Panc1 (cell line): ENCODE measurements at regions not wholly inside any gene's neighbourhood (a gene's known extent, or its start where the extent isn't known, plus 50 kb on each side); places are given as distances from the start of the nearest gene placed in this dataset.
A peak's percentile ranks its signal among the peaks of the same experiment; 100 is the strongest.

ENCODE experiments used
- ATAC-seq: fragments of 200-7000 bp; cut with Tn5 transposase; 2 replicates; pipeline ENCODE4 v1.9.1; 2020; ENCODE audit warnings: mild to moderate bottlenecking, moderate library complexity
- BruUV-seq: library from RNA; stranded (reverse); fragments of 400-500 nt; replicated peaks from 2 replicates; lab custom pipeline; 2021; lab: Mats Ljungman, UMichigan
- CTCF ChIA-PET: fragments of 300-600 bp; sonication (Branson Sonifier 250); formaldehyde crosslinking; loops from one replicate; lab custom pipeline; 2022; ENCODE audit warnings: antibody characterized with exemption; lab: Charles Lee
- POLR2A ChIA-PET: fragments of 300-600 bp; sonication (Branson Sonifier 250); formaldehyde crosslinking; loops from one replicate; lab custom pipeline; 2022; ENCODE audit warnings: antibody characterized with exemption; lab: Charles Lee
- DNase-seq: peaks from one replicate; pipeline ENCODE4 v3.0.0-alpha.2; 2010; ENCODE audit warnings: low read depth, low spot score
- H3K27ac ChIP-seq: 2 replicates; pipeline ENCODE4 v1.5.1; 2011; ENCODE audit warnings: mild to moderate bottlenecking, low read length, inconsistent platforms
- H3K27me3 ChIP-seq: fragments of 200-500 bp; sonication (Bioruptor generic); 2 replicates; pipeline ENCODE4 v1.6.0; 2014; ENCODE audit warnings: low read length, inconsistent platforms; ENCODE audit not compliant: control insufficient read depth, insufficient read depth
- H3K36me3 ChIP-seq: fragments of 200-500 bp; sonication (Bioruptor generic); 2 replicates; pipeline ENCODE4 v1.5.1; 2014; ENCODE audit warnings: inconsistent platforms, mild to moderate bottlenecking, low read length, moderate library complexity; ENCODE audit not compliant: control insufficient read depth, insufficient read depth
- H3K4me1 ChIP-seq: 2 replicates; pipeline ENCODE4 v1.5.1; 2011; ENCODE audit warnings: inconsistent platforms, mild to moderate bottlenecking, low read length, moderate library complexity; ENCODE audit not compliant: control insufficient read depth, insufficient read depth
- H3K4me3 ChIP-seq, 2 experiments: 2 replicates each; pipeline ENCODE4 v1.5.1; 2011 to 2012; ENCODE audit warnings: low read depth in 2 of 2, low read length in 2 of 2, mild to moderate bottlenecking in 2 of 2, inconsistent platforms in 1 of 2, moderate library complexity in 1 of 2
- H3K9me3 ChIP-seq: fragments of 200-500 bp; sonication (Bioruptor generic); 2 replicates; pipeline ENCODE4 v1.5.1; 2014; ENCODE audit warnings: low read depth, mild to moderate bottlenecking, inconsistent platforms, low read length, moderate library complexity; ENCODE audit not compliant: control insufficient read depth, insufficient read depth
- POLR2AphosphoS5 ChIP-seq: IDR thresholded peaks from 2 replicates; pipeline ENCODE4 v1.6.1; 2012; ENCODE audit warnings: mild to moderate bottlenecking, low read depth, low read length, moderate library complexity
- SIN3A ChIP-seq: IDR thresholded peaks from 2 replicates; pipeline ENCODE4 v1.6.1; 2012; ENCODE audit warnings: low read depth, mild to moderate bottlenecking, low read length, moderate library complexity, borderline replicate concordance; ENCODE audit not compliant: insufficient read depth
- TCF7L2 ChIP-seq: IDR thresholded peaks from 2 replicates; pipeline ENCODE4 v1.6.1; 2011; ENCODE audit warnings: mild to moderate bottlenecking, low read depth, low read length, inconsistent platforms
- in situ Hi-C: cut with HindIII; loops from 2 replicates; pipeline ENCODE4 v1.10.0; 2016; ENCODE audit warnings: low sequenced_read_pairs, low pct_unique_long_range_greater_than_20kb
- intact Hi-C: fragments of 100-400 bp; cut with micrococcal nuclease; formaldehyde crosslinking; loops from one replicate; pipeline ENCODE4 v1.10.0; 2022; ENCODE audit not compliant: unreplicated experiment
- TF ChIP-seq, protein P1 (sequence below), 2 experiments: IDR thresholded peaks; 2 replicates each; pipeline ENCODE4 v1.6.1; 2011 to 2012; ENCODE audit warnings: low read depth in 2 of 2, control low read depth in 1 of 2, low read length in 1 of 2, mild to moderate bottlenecking in 1 of 2, moderate library complexity in 1 of 2; ENCODE audit not compliant: insufficient read depth in 1 of 2
- TF ChIP-seq, protein P2 (sequence below): fragments of 450-650 bp; IDR thresholded peaks from 2 replicates; pipeline ENCODE4 v1.5.1; 2017; ENCODE audit warnings: mild to moderate bottlenecking

DNA sequence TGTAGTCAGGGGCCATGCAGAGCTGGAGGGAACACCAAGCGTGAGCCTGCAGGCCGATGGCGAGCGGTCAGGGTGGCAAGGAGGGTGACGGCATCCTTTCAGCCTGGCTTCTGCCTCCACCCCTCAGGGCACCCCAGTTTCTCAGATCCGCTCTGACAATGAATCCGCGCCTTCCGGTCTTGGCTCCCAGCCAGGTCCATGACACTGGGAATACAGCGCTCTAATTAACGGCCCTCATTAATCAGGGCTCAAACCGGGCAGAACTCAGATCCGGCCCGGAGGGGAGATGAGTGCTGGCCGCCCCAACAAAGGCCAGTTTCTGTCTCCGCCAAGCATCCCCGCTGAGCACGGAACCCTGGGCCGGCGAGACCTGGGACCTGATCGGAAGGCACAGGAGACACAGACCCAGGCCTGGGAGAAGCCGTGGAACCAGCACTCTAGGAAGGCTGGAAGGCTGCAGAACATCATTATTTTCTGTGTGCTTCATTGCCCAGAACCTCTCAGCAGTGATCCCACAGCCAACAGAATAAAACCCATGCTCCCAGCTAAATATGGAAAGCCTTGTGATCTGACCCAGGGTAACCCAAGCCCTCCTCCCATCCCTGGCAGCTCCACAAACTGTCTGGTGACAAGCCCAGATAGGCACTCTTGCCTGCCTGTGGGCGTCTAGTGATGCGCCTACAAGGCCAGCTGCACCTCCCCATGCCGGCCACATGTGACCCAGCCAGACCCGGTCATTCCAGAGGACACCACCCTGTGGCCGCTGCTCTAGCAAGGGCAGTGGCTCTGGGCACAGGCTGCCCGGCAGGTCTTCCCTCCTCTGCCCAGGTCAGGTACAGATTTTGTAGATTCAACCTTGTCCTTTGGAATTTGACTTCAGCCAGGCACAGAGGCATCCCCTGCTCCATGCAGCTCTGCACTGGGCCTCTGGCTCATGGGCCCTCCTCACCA is 438.7 kb upstream of the MYT1L start:
- no peak overlapping the region for H3K27ac ChIP-seq
- intact Hi-C loops (no loop called here), in situ Hi-C loops (no loop called here)
- H3K4me3 ChIP-seq, result no peak overlapping the region
- POLR2A ChIA-PET, result no interaction called here
- DNase-seq (no peak), ATAC-seq (peak; percentile 61)
- no peaks in the 10 kb centered on the region for H3K27me3 ChIP-seq
- CTCF ChIA-PET, result no interaction called here
- no peaks in the 10 kb centered on the region for H3K36me3 ChIP-seq
- BruUV-seq, result no TSS peak
- H3K9me3 ChIP-seq, result no peaks in the 10 kb centered on the region
- TF ChIP-seq TCF7L2 (no peak), SIN3A (no peak), POLR2AphosphoS5 (no peak)
- TF ChIP-seq, protein P1, sequence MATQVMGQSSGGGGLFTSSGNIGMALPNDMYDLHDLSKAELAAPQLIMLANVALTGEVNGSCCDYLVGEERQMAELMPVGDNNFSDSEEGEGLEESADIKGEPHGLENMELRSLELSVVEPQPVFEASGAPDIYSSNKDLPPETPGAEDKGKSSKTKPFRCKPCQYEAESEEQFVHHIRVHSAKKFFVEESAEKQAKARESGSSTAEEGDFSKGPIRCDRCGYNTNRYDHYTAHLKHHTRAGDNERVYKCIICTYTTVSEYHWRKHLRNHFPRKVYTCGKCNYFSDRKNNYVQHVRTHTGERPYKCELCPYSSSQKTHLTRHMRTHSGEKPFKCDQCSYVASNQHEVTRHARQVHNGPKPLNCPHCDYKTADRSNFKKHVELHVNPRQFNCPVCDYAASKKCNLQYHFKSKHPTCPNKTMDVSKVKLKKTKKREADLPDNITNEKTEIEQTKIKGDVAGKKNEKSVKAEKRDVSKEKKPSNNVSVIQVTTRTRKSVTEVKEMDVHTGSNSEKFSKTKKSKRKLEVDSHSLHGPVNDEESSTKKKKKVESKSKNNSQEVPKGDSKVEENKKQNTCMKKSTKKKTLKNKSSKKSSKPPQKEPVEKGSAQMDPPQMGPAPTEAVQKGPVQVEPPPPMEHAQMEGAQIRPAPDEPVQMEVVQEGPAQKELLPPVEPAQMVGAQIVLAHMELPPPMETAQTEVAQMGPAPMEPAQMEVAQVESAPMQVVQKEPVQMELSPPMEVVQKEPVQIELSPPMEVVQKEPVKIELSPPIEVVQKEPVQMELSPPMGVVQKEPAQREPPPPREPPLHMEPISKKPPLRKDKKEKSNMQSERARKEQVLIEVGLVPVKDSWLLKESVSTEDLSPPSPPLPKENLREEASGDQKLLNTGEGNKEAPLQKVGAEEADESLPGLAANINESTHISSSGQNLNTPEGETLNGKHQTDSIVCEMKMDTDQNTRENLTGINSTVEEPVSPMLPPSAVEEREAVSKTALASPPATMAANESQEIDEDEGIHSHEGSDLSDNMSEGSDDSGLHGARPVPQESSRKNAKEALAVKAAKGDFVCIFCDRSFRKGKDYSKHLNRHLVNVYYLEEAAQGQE (IDR thresholded peaks at IDR 0.05; ENCODE audit: insufficient read depth in 1 of 2, low read depth in 2 of 2, low read length in 1 of 2), result no peak
- TF ChIP-seq, protein P2, sequence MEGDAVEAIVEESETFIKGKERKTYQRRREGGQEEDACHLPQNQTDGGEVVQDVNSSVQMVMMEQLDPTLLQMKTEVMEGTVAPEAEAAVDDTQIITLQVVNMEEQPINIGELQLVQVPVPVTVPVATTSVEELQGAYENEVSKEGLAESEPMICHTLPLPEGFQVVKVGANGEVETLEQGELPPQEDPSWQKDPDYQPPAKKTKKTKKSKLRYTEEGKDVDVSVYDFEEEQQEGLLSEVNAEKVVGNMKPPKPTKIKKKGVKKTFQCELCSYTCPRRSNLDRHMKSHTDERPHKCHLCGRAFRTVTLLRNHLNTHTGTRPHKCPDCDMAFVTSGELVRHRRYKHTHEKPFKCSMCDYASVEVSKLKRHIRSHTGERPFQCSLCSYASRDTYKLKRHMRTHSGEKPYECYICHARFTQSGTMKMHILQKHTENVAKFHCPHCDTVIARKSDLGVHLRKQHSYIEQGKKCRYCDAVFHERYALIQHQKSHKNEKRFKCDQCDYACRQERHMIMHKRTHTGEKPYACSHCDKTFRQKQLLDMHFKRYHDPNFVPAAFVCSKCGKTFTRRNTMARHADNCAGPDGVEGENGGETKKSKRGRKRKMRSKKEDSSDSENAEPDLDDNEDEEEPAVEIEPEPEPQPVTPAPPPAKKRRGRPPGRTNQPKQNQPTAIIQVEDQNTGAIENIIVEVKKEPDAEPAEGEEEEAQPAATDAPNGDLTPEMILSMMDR, result no peak
- H3K4me1 ChIP-seq, result no peaks in the 10 kb centered on the region

DNA sequence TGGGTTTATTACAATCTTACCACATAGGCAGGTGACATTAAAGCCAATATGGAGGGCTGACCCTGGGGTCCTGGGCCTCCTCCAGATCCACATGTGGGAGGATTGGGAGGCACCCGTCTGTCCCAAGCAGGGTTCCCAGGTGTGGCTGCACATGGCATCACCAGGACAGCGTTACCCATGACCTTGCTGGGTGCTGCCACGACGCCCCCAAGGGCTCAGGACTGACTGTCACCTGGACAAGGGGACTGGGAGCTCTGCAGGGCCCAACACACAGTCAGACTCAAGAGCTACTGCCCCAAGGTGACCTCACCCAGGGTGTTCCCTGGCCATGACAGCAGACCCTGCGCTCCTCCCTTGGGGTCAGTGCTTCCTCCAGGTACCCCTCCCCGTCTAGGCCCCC is 437.4 kb upstream of the MYT1L start:
- TF ChIP-seq, protein P2, result no peak
- TF ChIP-seq POLR2AphosphoS5 (no peak), SIN3A (no peak), TCF7L2 (no peak)
- TF ChIP-seq, protein P1 (IDR thresholded peaks at IDR 0.05; ENCODE audit: insufficient read depth in 1 of 2, low read depth in 2 of 2, low read length in 1 of 2), result no peak
- POLR2A ChIA-PET, result no interaction called here
- CTCF ChIA-PET, result no interaction called here
- Histone ChIP-seq H3K27ac (no peak overlapping the region), H3K27me3 (no peaks in the 10 kb centered on the region), H3K4me3 (no peak overlapping the region), H3K36me3 (no peaks in the 10 kb centered on the region), H3K9me3 (no peaks in the 10 kb centered on the region), H3K4me1 (no peaks in the 10 kb centered on the region)
- no TSS peak for BruUV-seq
- intact Hi-C loops (no loop called here), in situ Hi-C loops (no loop called here)
- DNase-seq (no peak), ATAC-seq (no peak)
